ENCODE measurements at regions not wholly inside any gene's neighbourhood (a gene's known extent, or its start where the extent isn't known, plus 50 kb on each side); places are given as distances from the start of the nearest gene placed in this dataset.

GRCh38 chr22:49023879-49024774, 803.5 kb downstream of the BRD1 start:
- H3K27ac ChIP-seq (ENCODE audit: low read length), result no peak overlapping the region
- ATAC-seq (no peak), DNase-seq (no peak)
- no peaks in the 10 kb centered on the region for H3K9me3 ChIP-seq (ENCODE audit: control insufficient read depth, insufficient read depth, low read length)
- H3K4me1 ChIP-seq (ENCODE audit: control insufficient read depth, insufficient read depth, low read length), result no peaks in the 10 kb centered on the region
- no peaks in the 10 kb centered on the region for H3K36me3 ChIP-seq (ENCODE audit: control insufficient read depth, insufficient read depth, low read length)
- 81% methylated on average over 38 of the region's 38 CpGs for WGBS (ENCODE audit: insufficient coverage)
- H3K36me3 Mint-ChIP-seq, result no peaks in the 10 kb centered on the region
- H3K4me3 ChIP-seq (ENCODE audit: low read length), result no peak overlapping the region
- H3K27me3 Mint-ChIP-seq (ENCODE audit: low read depth in 2 of 2), result no peaks in the 10 kb centered on the region
- H3K9me3 Mint-ChIP-seq, result no peaks in the 10 kb centered on the region
- H3K27ac Mint-ChIP-seq, result no peak overlapping the region
- TF ChIP-seq, protein P1, sequence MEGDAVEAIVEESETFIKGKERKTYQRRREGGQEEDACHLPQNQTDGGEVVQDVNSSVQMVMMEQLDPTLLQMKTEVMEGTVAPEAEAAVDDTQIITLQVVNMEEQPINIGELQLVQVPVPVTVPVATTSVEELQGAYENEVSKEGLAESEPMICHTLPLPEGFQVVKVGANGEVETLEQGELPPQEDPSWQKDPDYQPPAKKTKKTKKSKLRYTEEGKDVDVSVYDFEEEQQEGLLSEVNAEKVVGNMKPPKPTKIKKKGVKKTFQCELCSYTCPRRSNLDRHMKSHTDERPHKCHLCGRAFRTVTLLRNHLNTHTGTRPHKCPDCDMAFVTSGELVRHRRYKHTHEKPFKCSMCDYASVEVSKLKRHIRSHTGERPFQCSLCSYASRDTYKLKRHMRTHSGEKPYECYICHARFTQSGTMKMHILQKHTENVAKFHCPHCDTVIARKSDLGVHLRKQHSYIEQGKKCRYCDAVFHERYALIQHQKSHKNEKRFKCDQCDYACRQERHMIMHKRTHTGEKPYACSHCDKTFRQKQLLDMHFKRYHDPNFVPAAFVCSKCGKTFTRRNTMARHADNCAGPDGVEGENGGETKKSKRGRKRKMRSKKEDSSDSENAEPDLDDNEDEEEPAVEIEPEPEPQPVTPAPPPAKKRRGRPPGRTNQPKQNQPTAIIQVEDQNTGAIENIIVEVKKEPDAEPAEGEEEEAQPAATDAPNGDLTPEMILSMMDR (IDR thresholded peaks at IDR 0.05), result no peak
- no peaks in the 10 kb centered on the region for H3K27me3 ChIP-seq (ENCODE audit: control insufficient read depth, insufficient read depth, low read length)
- no peak overlapping the region for H3K4me3 Mint-ChIP-seq
- no peaks in the 10 kb centered on the region for H3K4me1 Mint-ChIP-seq
- intact Hi-C loops (cut with micrococcal nuclease), result no loop called here

- Mint-ChIP-seq H3K9me3 (no peaks in the 10 kb centered on the region), H3K27me3 (ENCODE audit: low read depth in 2 of 2) (no peaks in the 10 kb centered on the region), H3K27ac (no peak overlapping the region), H3K36me3 (no peaks in the 10 kb centered on the region), H3K4me1 (no peaks in the 10 kb centered on the region), H3K4me3 (no peak overlapping the region)
- intact Hi-C loops (cut with micrococcal nuclease), result no loop called here
- H3K36me3 ChIP-seq (ENCODE audit: control insufficient read depth, insufficient read depth, low read length), result no peaks in the 10 kb centered on the region
- ATAC-seq, result no peak
- H3K9me3 ChIP-seq (ENCODE audit: control insufficient read depth, insufficient read depth, low read length), result no peaks in the 10 kb centered on the region
- H3K27me3 ChIP-seq (ENCODE audit: control insufficient read depth, insufficient read depth, low read length), result no peaks in the 10 kb centered on the region
- WGBS (ENCODE audit: insufficient coverage), result 85% methylated on average over 22 of the region's 22 CpGs
- H3K27ac ChIP-seq (ENCODE audit: low read length), result no peak overlapping the region
- H3K4me1 ChIP-seq (ENCODE audit: control insufficient read depth, insufficient read depth, low read length), result no peaks in the 10 kb centered on the region
- no peak overlapping the region for H3K4me3 ChIP-seq (ENCODE audit: low read length)
- DNase-seq, result no peak
- TF ChIP-seq, protein P1 (IDR thresholded peaks at IDR 0.05), result no peak
Observed at GRCh38 chr22:49023161-49023878, 804.4 kb downstream of the BRD1 start.

- Histone ChIP-seq H3K36me3 (ENCODE audit: control insufficient read depth, insufficient read depth, low read length) (no peaks in the 10 kb centered on the region), H3K27ac (ENCODE audit: low read length) (no peak overlapping the region), H3K4me1 (ENCODE audit: control insufficient read depth, insufficient read depth, low read length) (no peaks in the 10 kb centered on the region), H3K9me3 (ENCODE audit: control insufficient read depth, insufficient read depth, low read length) (no peaks in the 10 kb centered on the region), H3K27me3 (ENCODE audit: control insufficient read depth, insufficient read depth, low read length) (no peaks in the 10 kb centered on the region), H3K4me3 (ENCODE audit: low read length) (no peak overlapping the region)
- TF ChIP-seq, protein P1 (IDR thresholded peaks at IDR 0.05), result no peak
- WGBS (ENCODE audit: insufficient coverage), result 80% methylated on average over 3 of the region's 4 CpGs
- intact Hi-C loops (cut with micrococcal nuclease), result no loop called here
- no peak overlapping the region for H3K27ac Mint-ChIP-seq
- DNase-seq (no peak), ATAC-seq (no peak)
- no peaks in the 10 kb centered on the region for H3K36me3 Mint-ChIP-seq
- no peaks in the 10 kb centered on the region for H3K9me3 Mint-ChIP-seq
- no peak overlapping the region for H3K4me3 Mint-ChIP-seq
- no peaks in the 10 kb centered on the region for H3K27me3 Mint-ChIP-seq (ENCODE audit: low read depth in 2 of 2)
- H3K4me1 Mint-ChIP-seq, result no peaks in the 10 kb centered on the region
Observed at GRCh38 chr22:49022816-49023160, 804.9 kb downstream of the BRD1 start.
